HEK293 (cell line): ENCODE measurements at regions not wholly inside any gene's neighbourhood (a gene's known extent, or its start where the extent isn't known, plus 50 kb on each side); places are given as distances from the start of the nearest gene placed in this dataset.

Experiments used
- GFI1B ChIP-seq: fragments of 450-650 bp; formaldehyde crosslinking; IDR thresholded peaks from 2 replicates; pipeline ENCODE4 v1.5.1; 2016; ENCODE audit warnings: missing biosample characterization, missing genetic modification characterization
- GLIS1 ChIP-seq: fragments of 450-650 bp; formaldehyde crosslinking; IDR thresholded peaks from 2 replicates; pipeline ENCODE4 v1.5.1; 2016; ENCODE audit warnings: missing biosample characterization, missing genetic modification characterization
- GLIS2 ChIP-seq: fragments of 450-650 bp; formaldehyde crosslinking; IDR thresholded peaks from 2 replicates; pipeline ENCODE4 v1.5.1; 2016; ENCODE audit warnings: missing biosample characterization, missing genetic modification characterization
- HIC1 ChIP-seq: fragments of 450-650 bp; formaldehyde crosslinking; IDR thresholded peaks from 2 replicates; pipeline ENCODE4 v1.5.1; 2016; ENCODE audit warnings: missing biosample characterization, missing genetic modification characterization
- KLF17 ChIP-seq: fragments of 450-650 bp; formaldehyde crosslinking; IDR thresholded peaks from 2 replicates; pipeline ENCODE4 v1.5.1; 2016; ENCODE audit warnings: missing biosample characterization, missing genetic modification characterization
- MEIS1 ChIP-seq: sonication (generic); formaldehyde crosslinking; IDR thresholded peaks from 2 replicates; pipeline ENCODE4 v1.8.1; 2022; ENCODE audit warnings: missing genetic modification reagents, mild to moderate bottlenecking, borderline replicate concordance
- PRDM10 ChIP-seq: fragments of 450-650 bp; formaldehyde crosslinking; IDR thresholded peaks from 2 replicates; pipeline ENCODE4 v1.5.1; 2016; ENCODE audit warnings: missing biosample characterization, missing genetic modification characterization
- REST ChIP-seq: fragments of 450-650 bp; formaldehyde crosslinking; IDR thresholded peaks from 2 replicates; pipeline ENCODE4 v1.5.1; 2016; ENCODE audit warnings: missing biosample characterization, missing genetic modification characterization
- TSHZ1 ChIP-seq: fragments of 450-650 bp; formaldehyde crosslinking; IDR thresholded peaks from 2 replicates; pipeline ENCODE4 v1.5.1; 2016; ENCODE audit warnings: missing biosample characterization, missing genetic modification characterization, borderline replicate concordance
- ZBTB21 ChIP-seq: fragments of 450-650 bp; formaldehyde crosslinking; IDR thresholded peaks from 2 replicates; pipeline ENCODE4 v1.5.1; 2017; ENCODE audit warnings: missing biosample characterization, missing genetic modification characterization
- ZFHX2 ChIP-seq: fragments of 450-650 bp; formaldehyde crosslinking; conservative IDR thresholded peaks from 2 replicates; pipeline ENCODE4 v1.5.1; 2016; ENCODE audit warnings: missing biosample characterization, missing genetic modification characterization
- ZFP37 ChIP-seq: fragments of 450-650 bp; formaldehyde crosslinking; IDR thresholded peaks from 2 replicates; pipeline ENCODE4 v1.5.1; 2016; ENCODE audit warnings: missing biosample characterization, missing genetic modification characterization
- ZNF112 ChIP-seq: fragments of 450-650 bp; formaldehyde crosslinking; IDR thresholded peaks from 2 replicates; pipeline ENCODE4 v1.5.0; 2017; ENCODE audit warnings: missing biosample characterization, missing genetic modification characterization
- ZNF138 ChIP-seq: fragments of 450-650 bp; formaldehyde crosslinking; IDR thresholded peaks from 2 replicates; pipeline ENCODE4 v1.5.1; 2016; ENCODE audit warnings: missing biosample characterization, missing genetic modification characterization, borderline replicate concordance
- ZNF292 ChIP-seq: fragments of 450-650 bp; formaldehyde crosslinking; IDR thresholded peaks from 2 replicates; pipeline ENCODE4 v1.5.1; 2016; ENCODE audit warnings: low read depth, missing biosample characterization, missing genetic modification characterization, borderline replicate concordance
- ZNF311 ChIP-seq: fragments of 450-650 bp; formaldehyde crosslinking; IDR thresholded peaks from 2 replicates; pipeline ENCODE4 v1.5.1; 2017; ENCODE audit warnings: missing biosample characterization, missing genetic modification characterization, borderline replicate concordance
- ZNF354C ChIP-seq: fragments of 450-650 bp; formaldehyde crosslinking; IDR thresholded peaks from 2 replicates; pipeline ENCODE4 v1.5.1; 2016; ENCODE audit warnings: missing biosample characterization, missing genetic modification characterization, low read depth, borderline replicate concordance
- ZNF433 ChIP-seq: fragments of 450-650 bp; formaldehyde crosslinking; IDR thresholded peaks from 2 replicates; pipeline ENCODE4 v1.5.1; 2016; ENCODE audit warnings: missing biosample characterization, missing genetic modification characterization, low read depth
- ZNF473 ChIP-seq: fragments of 450-650 bp; formaldehyde crosslinking; IDR thresholded peaks from 2 replicates; pipeline ENCODE4 v1.5.1; 2017; ENCODE audit warnings: missing biosample characterization, missing genetic modification characterization
- ZNF529 ChIP-seq: fragments of 450-650 bp; formaldehyde crosslinking; IDR thresholded peaks from 2 replicates; pipeline ENCODE4 v1.5.1; 2017; ENCODE audit warnings: missing genetic modification characterization, missing biosample characterization; ENCODE audit not compliant: insufficient replicate concordance
- ZNF558 ChIP-seq: fragments of 450-650 bp; formaldehyde crosslinking; IDR thresholded peaks from 2 replicates; pipeline ENCODE4 v1.5.1; 2016; ENCODE audit warnings: missing biosample characterization, missing genetic modification characterization
- ZNF626 ChIP-seq: fragments of 450-650 bp; sonication (Bioruptor Pico); formaldehyde crosslinking; IDR thresholded peaks from 2 replicates; pipeline ENCODE4 v1.5.1; 2018; ENCODE audit warnings: missing biosample characterization, missing genetic modification characterization, inconsistent platforms
- ZNF747 ChIP-seq: fragments of 450-650 bp; formaldehyde crosslinking; IDR thresholded peaks from 2 replicates; pipeline ENCODE4 v1.5.1; 2016; ENCODE audit warnings: missing biosample characterization, missing genetic modification characterization
- ZNF792 ChIP-seq: fragments of 450-650 bp; formaldehyde crosslinking; IDR thresholded peaks from 2 replicates; pipeline ENCODE4 v1.5.1; 2016; ENCODE audit warnings: missing biosample characterization, missing genetic modification characterization

DNA sequence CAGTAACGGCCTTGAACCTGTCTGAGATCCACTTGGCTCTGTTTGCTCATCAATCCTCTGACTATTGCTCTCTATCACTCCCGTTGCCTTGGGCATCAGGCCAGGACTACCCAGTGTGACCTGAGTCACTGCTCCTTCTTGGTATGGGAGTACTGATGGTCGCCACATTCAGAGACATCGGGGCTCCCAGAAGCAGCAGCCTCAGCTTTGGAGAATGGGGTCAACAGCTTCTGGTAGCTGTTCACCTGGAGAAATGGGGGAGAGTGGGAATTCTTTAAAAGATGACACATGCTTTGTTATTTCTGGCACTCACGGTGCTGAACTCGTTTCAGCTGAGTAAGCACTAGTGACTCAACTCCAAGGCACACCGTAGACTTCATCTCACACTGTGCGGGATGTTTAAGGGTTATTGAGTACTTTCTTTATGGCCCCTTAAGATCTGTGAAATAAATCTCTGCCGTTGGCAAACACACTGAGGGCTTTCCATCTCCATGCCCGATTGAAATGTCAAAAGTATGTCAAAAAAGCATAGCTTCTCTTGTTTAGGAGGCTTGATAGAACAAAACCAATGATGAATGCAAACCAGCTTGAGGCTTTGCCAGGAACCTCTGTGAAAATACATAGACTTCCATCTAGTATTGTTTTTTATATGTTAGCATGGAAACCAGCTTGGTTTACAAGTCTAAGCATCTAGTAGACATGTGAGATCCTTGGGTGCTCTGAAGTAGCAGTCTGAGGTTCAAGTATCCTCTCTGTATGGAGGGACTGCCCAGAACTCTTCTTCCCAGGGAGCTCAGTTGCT, 333.1 kb downstream of the CXCL12 start (continued):
- TF ChIP-seq PRDM10 (tag by site-specific recombination) (no peak), ZNF433 (tag by site-specific recombination) (no peak), ZNF138 (no peak), HIC1 (tag by site-specific recombination) (0 out of 2 replicates have a peak, but pooled peaks have one; percentile 36), ZBTB21 (tag by site-specific recombination) (no peak), GFI1B (tag by site-specific recombination) (no peak), ZNF292 (no peak), TSHZ1 (tag by site-specific recombination) (no peak), GLIS1 (tag by site-specific recombination) (peak; percentile 18; the same call in 1 of the 2 replicates), ZNF747 (tag by site-specific recombination) (no peak), ZNF473 (tag by site-specific recombination) (no peak), MEIS1 (CRISPR knock-in tag) (no peak), ZNF529 (tag by site-specific recombination) (no peak), ZNF112 (no peak), KLF17 (tag by site-specific recombination) (no peak), ZFP37 (tag by site-specific recombination) (no peak), REST (no peak), ZNF354C (tag by site-specific recombination) (no peak), ZNF626 (peak; percentile 23; the same call in 1 of the 2 replicates), ZNF311 (tag by site-specific recombination) (no peak), ZNF558 (tag by site-specific recombination) (no peak), ZNF792 (no peak), ZFHX2 (tag by site-specific recombination) (no peak), GLIS2 (no peak)
